Esophagus squamous epithelium (tissue), 5 donors: ENCODE measurements at regions not wholly inside any gene's neighbourhood (a gene's known extent, or its start where the extent isn't known, plus 50 kb on each side); places are given as distances from the start of the nearest gene placed in this dataset.

Source experiments
- DNase-seq: peaks from one replicate; lab custom pipeline; 2025; lab: John Stamatoyannopoulos, UW
- H3K27ac ChIP-seq, 4 donors: fragments of 200-600 bp; sonication (generic); one replicate each; pipeline ENCODE4 v1.5.1; 2016 to 2019; ENCODE audit warnings: mild to moderate bottlenecking in 1 of 4
- H3K27me3 ChIP-seq, 4 donors: fragments of 200-600 bp; sonication (generic); 1 replicate in 3 of 4; 2 replicates in 1 of 4; pipeline versions ENCODE4 v1.5.1 to v1.6.0; 2017 to 2021; ENCODE audit warnings: antibody characterized with exemption in 1 of 4
- H3K36me3 ChIP-seq, 3 donors: fragments of 200-600 bp; sonication (generic); one replicate each; pipeline ENCODE4 v1.5.1; 2016 to 2019
- H3K4me1 ChIP-seq, 3 donors: fragments of 200-600 bp; sonication (generic); one replicate each; pipeline ENCODE4 v1.5.1; 2017 to 2019
- H3K4me3 ChIP-seq, 4 donors: fragments of 200-600 bp; sonication (generic); 1 replicate in 3 of 4; 2 replicates in 1 of 4; pipeline ENCODE4 v1.5.1; 2016 to 2019; ENCODE audit warnings: mild to moderate bottlenecking in 2 of 4, moderate library complexity in 1 of 4
- H3K9me3 ChIP-seq, 3 donors: fragments of 200-600 bp; sonication (generic); one replicate each; pipeline ENCODE4 v1.5.1; 2016 to 2019
- POLR2A ChIP-seq, 4 donors: fragments of 450-650 bp; IDR thresholded peaks; one replicate each; pipeline ENCODE4 v1.6.1; 2017; ENCODE audit warnings: antibody characterized with exemption in 4 of 4, mild to moderate bottlenecking in 4 of 4, moderate library complexity in 3 of 4
- WGBS, 2 donors: methylation state at CpG; one replicate each; pipeline ENCODE4 v1.1.5; 2018; 5-methylcytosine and 5-hydroxymethylcytosine counted together
- intact Hi-C: fragments of 100-400 bp; cut with DNase I; formaldehyde crosslinking; loops from one replicate; pipeline ENCODE4 v1.15.0; 2022
- TF ChIP-seq, protein P1 (sequence below), 6 experiments: fragments of 450-650 bp in 4 of 6; fragments of 200-600 bp in 2 of 6; sonication (generic) in 2 of 6; IDR thresholded peaks; one replicate each; pipeline ENCODE4 v1.5.1; 2016 to 2019; ENCODE audit warnings: antibody characterized with exemption in 6 of 6, mild to moderate bottlenecking in 4 of 6, moderate library complexity in 4 of 6
- donor health status: DM: yes; HTN: yes; CAD: no.

DNA sequence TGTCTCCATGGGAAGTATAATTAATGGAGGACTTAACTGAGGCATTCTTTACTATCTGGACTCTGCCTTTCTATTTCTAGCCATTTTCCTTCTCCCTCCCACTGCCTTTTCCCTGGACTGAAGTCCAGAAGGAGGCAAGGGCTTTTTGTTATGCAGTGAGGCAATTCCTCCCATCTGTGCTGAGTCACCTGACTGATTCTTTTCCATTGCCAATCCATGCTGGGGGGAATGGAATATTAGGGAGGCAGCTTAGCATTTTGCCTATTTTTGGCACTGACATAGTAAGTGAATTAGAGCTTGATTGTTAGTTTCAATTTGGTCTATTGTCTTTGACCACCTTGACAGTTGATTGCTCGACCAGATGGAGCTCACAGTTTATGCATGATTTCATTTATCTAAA is 1000.6 kb upstream of the PRMT6 start:
- DNase-seq, result no peak
- H3K9me3 ChIP-seq, result no peaks in the 10 kb centered on the region
- no peaks in the 10 kb centered on the region for H3K4me1 ChIP-seq
- no peak overlapping the region for H3K4me3 ChIP-seq
- H3K27ac ChIP-seq, result no peak overlapping the region
- H3K27me3 ChIP-seq, result no peaks in the 10 kb centered on the region
- no peak for TF ChIP-seq POLR2A (IDR thresholded peaks at IDR 0.05)
- TF ChIP-seq, protein P1, sequence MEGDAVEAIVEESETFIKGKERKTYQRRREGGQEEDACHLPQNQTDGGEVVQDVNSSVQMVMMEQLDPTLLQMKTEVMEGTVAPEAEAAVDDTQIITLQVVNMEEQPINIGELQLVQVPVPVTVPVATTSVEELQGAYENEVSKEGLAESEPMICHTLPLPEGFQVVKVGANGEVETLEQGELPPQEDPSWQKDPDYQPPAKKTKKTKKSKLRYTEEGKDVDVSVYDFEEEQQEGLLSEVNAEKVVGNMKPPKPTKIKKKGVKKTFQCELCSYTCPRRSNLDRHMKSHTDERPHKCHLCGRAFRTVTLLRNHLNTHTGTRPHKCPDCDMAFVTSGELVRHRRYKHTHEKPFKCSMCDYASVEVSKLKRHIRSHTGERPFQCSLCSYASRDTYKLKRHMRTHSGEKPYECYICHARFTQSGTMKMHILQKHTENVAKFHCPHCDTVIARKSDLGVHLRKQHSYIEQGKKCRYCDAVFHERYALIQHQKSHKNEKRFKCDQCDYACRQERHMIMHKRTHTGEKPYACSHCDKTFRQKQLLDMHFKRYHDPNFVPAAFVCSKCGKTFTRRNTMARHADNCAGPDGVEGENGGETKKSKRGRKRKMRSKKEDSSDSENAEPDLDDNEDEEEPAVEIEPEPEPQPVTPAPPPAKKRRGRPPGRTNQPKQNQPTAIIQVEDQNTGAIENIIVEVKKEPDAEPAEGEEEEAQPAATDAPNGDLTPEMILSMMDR (IDR thresholded peaks at IDR 0.05), result no peak
- WGBS, 2 donors, result 25 to 50% methylated on average over 1 of the region's 1 CpG
- intact Hi-C loops, result no loop called here
- H3K36me3 ChIP-seq, result no peaks in the 10 kb centered on the region

DNA sequence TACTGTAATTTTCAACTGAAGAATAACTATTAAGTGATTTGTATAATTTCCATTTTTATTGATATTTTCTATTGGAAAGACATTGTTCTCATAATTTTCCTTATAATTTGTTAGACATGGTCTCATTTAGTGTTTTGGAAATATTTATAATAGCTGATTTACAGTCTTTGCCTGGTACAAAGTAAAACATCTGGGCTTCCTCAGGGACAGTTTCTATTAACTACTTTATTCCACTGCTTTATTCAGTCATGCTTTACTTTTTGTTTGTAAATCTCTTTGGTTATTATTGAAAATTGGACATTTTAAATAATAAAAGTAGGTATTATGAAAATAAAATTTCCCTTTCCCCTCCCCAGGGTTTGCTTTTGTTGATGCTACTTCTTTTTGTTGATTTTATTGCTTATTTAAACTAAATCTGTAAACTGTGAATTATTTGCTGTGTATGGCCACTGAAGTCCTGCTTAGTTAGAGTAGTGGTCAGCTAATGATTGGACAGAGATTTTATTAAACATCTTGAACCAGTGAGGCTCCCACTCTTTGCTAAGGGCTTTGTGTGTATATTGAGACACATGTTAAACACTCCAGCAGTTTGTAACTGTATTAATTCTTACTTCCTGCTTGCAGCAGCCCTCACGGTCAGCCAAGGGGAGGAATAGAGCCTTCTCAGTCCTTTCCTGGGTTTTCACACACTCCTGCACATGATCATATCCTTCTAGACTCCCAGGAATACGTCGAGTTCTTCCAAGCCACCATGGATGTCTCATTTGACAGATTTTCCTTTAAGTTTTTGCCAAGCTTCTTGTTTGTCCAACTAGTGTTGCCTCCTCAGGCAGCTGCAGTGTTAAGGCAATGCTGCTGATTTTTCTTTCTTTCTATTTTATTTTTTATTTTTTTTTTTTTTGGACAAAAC is 994.6 kb upstream of the PRMT6 start:
- WGBS, 2 donors, result 15 to 27% methylated on average over 3 of the region's 3 CpGs
- Histone ChIP-seq H3K36me3 (no peaks in the 10 kb centered on the region), H3K9me3 (no peaks in the 10 kb centered on the region), H3K27ac (no peak overlapping the region), H3K4me1 (no peaks in the 10 kb centered on the region), H3K4me3 (no peak overlapping the region), H3K27me3 (no peaks in the 10 kb centered on the region)
- intact Hi-C loops, result no loop called here
- no peak for DNase-seq
- TF ChIP-seq POLR2A (IDR thresholded peaks at IDR 0.05), result no peak
- TF ChIP-seq, protein P1 (IDR thresholded peaks at IDR 0.05), result no peak

GRCh38 chr1:106063510-106063909 is 993.0 kb upstream of the PRMT6 start:
- TF ChIP-seq POLR2A (IDR thresholded peaks at IDR 0.05), result no peak
- TF ChIP-seq, protein P1 (IDR thresholded peaks at IDR 0.05), result no peak
- intact Hi-C loops, result no loop called here
- no peak for DNase-seq
- no peak overlapping the region for H3K27ac ChIP-seq
- no peaks in the 10 kb centered on the region for H3K27me3 ChIP-seq
- no peaks in the 10 kb centered on the region for H3K9me3 ChIP-seq
- WGBS, 2 donors, result 76 to 77% methylated on average over 1 of the region's 1 CpG
- no peak overlapping the region for H3K4me3 ChIP-seq
- no peaks in the 10 kb centered on the region for H3K36me3 ChIP-seq
- no peaks in the 10 kb centered on the region for H3K4me1 ChIP-seq

DNA sequence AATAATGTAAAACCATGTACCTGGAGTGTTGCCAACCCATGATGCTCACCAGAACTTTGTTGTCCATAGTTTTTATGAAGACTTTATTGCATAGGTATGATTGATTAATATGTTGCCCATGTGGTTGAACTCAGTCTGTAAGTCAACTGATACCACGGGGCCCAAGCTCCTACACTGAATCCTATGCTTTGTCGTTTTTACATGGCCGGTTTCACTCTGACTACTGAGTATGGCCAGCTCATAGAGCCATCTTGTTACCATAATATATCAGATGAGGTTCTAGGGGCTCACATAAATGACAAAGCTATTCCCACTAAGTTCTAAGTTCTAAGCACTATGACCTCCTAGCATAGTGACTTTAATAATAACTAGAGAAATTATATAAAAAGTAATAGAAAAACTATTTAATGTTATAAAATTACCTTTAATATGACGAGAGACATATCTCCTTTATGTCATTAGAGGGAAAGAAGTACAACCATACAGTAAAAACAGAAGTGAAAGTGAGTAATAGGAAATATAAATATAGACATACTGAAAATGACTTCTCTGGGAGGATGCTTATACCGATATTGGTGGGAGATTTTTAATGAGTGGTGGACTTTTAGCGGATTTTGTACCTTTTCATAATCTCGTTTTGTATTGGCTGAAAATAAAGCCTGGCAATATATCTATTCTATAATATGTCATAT is 983.4 kb upstream of the PRMT6 start:
- H3K4me1 ChIP-seq, result no peaks in the 10 kb centered on the region
- H3K36me3 ChIP-seq, result no peaks in the 10 kb centered on the region
- TF ChIP-seq, protein P1 (IDR thresholded peaks at IDR 0.05), result no peak
- no peak for TF ChIP-seq POLR2A (IDR thresholded peaks at IDR 0.05)
- 70 to 73% methylated on average over 7 of the region's 7 CpGs for WGBS, 2 donors
- H3K4me3 ChIP-seq, result no peak overlapping the region
- H3K9me3 ChIP-seq, result no peaks in the 10 kb centered on the region
- no peak overlapping the region for H3K27ac ChIP-seq
- intact Hi-C loops, result no loop called here
- H3K27me3 ChIP-seq, result no peaks in the 10 kb centered on the region
- no peak for DNase-seq
